OCI-LY3 (cell line): ENCODE measurements at regions not wholly inside any gene's neighbourhood (a gene's known extent, or its start where the extent isn't known, plus 50 kb on each side); places are given as distances from the start of the nearest gene placed in this dataset.

Experiments used
- EZH2phosphoT487 ChIP-seq: fragments of 200-600 bp; shearing (Covaris generic); IDR thresholded peaks from 2 replicates; pipeline ENCODE4 v1.6.1; 2018; ENCODE audit warnings: antibody characterized with exemption, mixed run types, low read depth
- TF ChIP-seq, protein P1 (sequence below): fragments of 200-600, 300-600 bp; sonication (generic); IDR thresholded peaks from 2 replicates; pipeline ENCODE4 v1.5.1; 2014; ENCODE audit warnings: antibody characterized with exemption, low read length, low read depth

- TF ChIP-seq, protein P1, sequence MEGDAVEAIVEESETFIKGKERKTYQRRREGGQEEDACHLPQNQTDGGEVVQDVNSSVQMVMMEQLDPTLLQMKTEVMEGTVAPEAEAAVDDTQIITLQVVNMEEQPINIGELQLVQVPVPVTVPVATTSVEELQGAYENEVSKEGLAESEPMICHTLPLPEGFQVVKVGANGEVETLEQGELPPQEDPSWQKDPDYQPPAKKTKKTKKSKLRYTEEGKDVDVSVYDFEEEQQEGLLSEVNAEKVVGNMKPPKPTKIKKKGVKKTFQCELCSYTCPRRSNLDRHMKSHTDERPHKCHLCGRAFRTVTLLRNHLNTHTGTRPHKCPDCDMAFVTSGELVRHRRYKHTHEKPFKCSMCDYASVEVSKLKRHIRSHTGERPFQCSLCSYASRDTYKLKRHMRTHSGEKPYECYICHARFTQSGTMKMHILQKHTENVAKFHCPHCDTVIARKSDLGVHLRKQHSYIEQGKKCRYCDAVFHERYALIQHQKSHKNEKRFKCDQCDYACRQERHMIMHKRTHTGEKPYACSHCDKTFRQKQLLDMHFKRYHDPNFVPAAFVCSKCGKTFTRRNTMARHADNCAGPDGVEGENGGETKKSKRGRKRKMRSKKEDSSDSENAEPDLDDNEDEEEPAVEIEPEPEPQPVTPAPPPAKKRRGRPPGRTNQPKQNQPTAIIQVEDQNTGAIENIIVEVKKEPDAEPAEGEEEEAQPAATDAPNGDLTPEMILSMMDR = no peak
- TF ChIP-seq EZH2phosphoT487 = no peak
Measured at GRCh38 chr16:49009204-49009603, 272.4 kb downstream of the CBLN1 start.
